Renal cortical epithelial cell (primary cell): ENCODE measurements at regions not wholly inside any gene's neighbourhood (a gene's known extent, or its start where the extent isn't known, plus 50 kb on each side); places are given as distances from the start of the nearest gene placed in this dataset.
A peak's percentile ranks its signal among the peaks of the same experiment; 100 is the strongest.

ENCODE experiments used
- DNase-seq: peaks from one replicate; pipeline ENCODE4 v3.0.0-alpha.2; 2011; ENCODE audit warnings: low read depth

- peak; percentile 51 for DNase-seq
Measured at GRCh38 chr13:34412817-34413375, 529.2 kb upstream of the NBEA start.

- no peak for DNase-seq
Measured at GRCh38 chr13:34413538-34414210, 528.4 kb upstream of the NBEA start.

GRCh38 chr13:34414616-34415015, 527.5 kb upstream of the NBEA start:
- DNase-seq: peak; percentile 7

- DNase-seq: peak; percentile 40
Measured at GRCh38 chr13:34416971-34417380, 525.1 kb upstream of the NBEA start.

- DNase-seq: no peak
Measured at GRCh38 chr13:34417896-34418295, 524.2 kb upstream of the NBEA start.

GRCh38 chr13:34419025-34419424, 523.0 kb upstream of the NBEA start:
- no peak for DNase-seq

GRCh38 chr13:34419755-34420154, 522.3 kb upstream of the NBEA start:
- DNase-seq: no peak

GRCh38 chr13:34420702-34421346, 521.2 kb upstream of the NBEA start:
- no peak for DNase-seq

- no peak for DNase-seq
Measured at GRCh38 chr13:34421347-34421719, 520.7 kb upstream of the NBEA start.

- DNase-seq: peak; percentile 16
Measured at GRCh38 chr13:34421858-34422475, 520.1 kb upstream of the NBEA start.

GRCh38 chr13:34422956-34423355, 519.1 kb upstream of the NBEA start:
- DNase-seq: no peak

- DNase-seq: no peak
Measured at GRCh38 chr13:34425327-34425949, 516.6 kb upstream of the NBEA start.

- no peak for DNase-seq
Measured at GRCh38 chr13:34428911-34429310, 513.2 kb upstream of the NBEA start.

- peak; percentile 9 for DNase-seq
Measured at GRCh38 chr13:34430294-34430693, 511.8 kb upstream of the NBEA start.

GRCh38 chr13:34431827-34432581, 510.1 kb upstream of the NBEA start:
- DNase-seq: no peak

GRCh38 chr13:34435338-34435737, 506.7 kb upstream of the NBEA start:
- peak; percentile 21 for DNase-seq

GRCh38 chr13:34437873-34438272, 504.2 kb upstream of the NBEA start:
- DNase-seq: no peak

- DNase-seq: peak; percentile 15
Measured at GRCh38 chr13:34452831-34453230, 489.2 kb upstream of the NBEA start.

- no peak for DNase-seq
Measured at GRCh38 chr13:34458756-34459715, 483.0 kb upstream of the NBEA start.

- no peak for DNase-seq
Measured at GRCh38 chr13:34459856-34460255, 482.2 kb upstream of the NBEA start.

GRCh38 chr13:34462843-34463242, 479.2 kb upstream of the NBEA start:
- peak; percentile 85 for DNase-seq
